CD14-positive monocyte (primary cell): ENCODE measurements at regions not wholly inside any gene's neighbourhood (a gene's known extent, or its start where the extent isn't known, plus 50 kb on each side); places are given as distances from the start of the nearest gene placed in this dataset.
"Not testable (repeated sequence)": the region's sequence is repeated elsewhere in the genome, so short reads cannot be mapped to it uniquely, and the experiment has no call there.

ENCODE experiments used
- DNase-seq, 3 donors: peaks; one replicate each; pipeline ENCODE4 v3.0.0-alpha.2; 2011 to 2022
- H2AFZ ChIP-seq: 2 replicates; pipeline ENCODE4 v1.6.0; 2012; ENCODE audit warnings: mild to moderate bottlenecking, low read depth, low read length, inconsistent platforms; ENCODE audit not compliant: insufficient read depth, poor library complexity, severe bottlenecking
- H3K27ac ChIP-seq, 2 donors: 1 replicate in 1 of 2; 2 replicates in 1 of 2; pipeline ENCODE4 v1.5.1; 2012 to 2013; ENCODE audit warnings: low read length in 2 of 2, control low read depth in 1 of 2, inconsistent platforms in 1 of 2, low read depth in 1 of 2, mild to moderate bottlenecking in 1 of 2
- H3K27me3 ChIP-seq, 2 donors: one replicate each; pipeline versions ENCODE4 v1.6.0 to v1.6.1; 2011 to 2013; ENCODE audit warnings: low read length in 2 of 2; ENCODE audit not compliant: control insufficient read depth in 2 of 2, insufficient read depth in 2 of 2
- H3K36me3 ChIP-seq, 2 donors: replicated peaks in 1 of 2; 1 replicate in 1 of 2; 2 replicates in 1 of 2; pipeline versions ENCODE4 v1.5.1 to v1.6.1; 2012 to 2013; ENCODE audit warnings: low read length in 2 of 2, control low read depth in 1 of 2, inconsistent platforms in 1 of 2, mild to moderate bottlenecking in 1 of 2; ENCODE audit not compliant: insufficient read depth in 2 of 2, control insufficient read depth in 1 of 2
- H3K4me1 ChIP-seq, 2 donors: 1 replicate in 1 of 2; 2 replicates in 1 of 2; pipeline versions ENCODE4 v1.5.1 to v1.6.1; 2012 to 2013; ENCODE audit warnings: low read length in 2 of 2, control low read depth in 1 of 2, inconsistent platforms in 1 of 2, mild to moderate bottlenecking in 1 of 2, moderate library complexity in 1 of 2; ENCODE audit not compliant: insufficient read depth in 2 of 2, control insufficient read depth in 1 of 2
- H3K4me2 ChIP-seq: replicated peaks from 2 replicates; pipeline ENCODE3; 2012; ENCODE audit warnings: low read length, moderate library complexity, mild to moderate bottlenecking; ENCODE audit not compliant: poor library complexity, severe bottlenecking; ENCODE audit errors: extremely low read depth
- H3K4me3 ChIP-seq, 3 experiments: fragments of 200-600 bp in 1 of 3; sonication (generic) in 1 of 3; replicated peaks in 1 of 3; 1 replicate in 2 of 3; 2 replicates in 1 of 3; pipeline ENCODE4 v1.5.1; 2011 to 2013; ENCODE audit warnings: low read length in 3 of 3, mild to moderate bottlenecking in 3 of 3, control low read depth in 2 of 3, low read depth in 2 of 3, inconsistent platforms in 1 of 3, moderate library complexity in 1 of 3
- H3K79me2 ChIP-seq: 2 replicates; pipeline ENCODE4 v1.6.0; 2012; ENCODE audit warnings: mild to moderate bottlenecking, control low read depth, inconsistent platforms, low read length, moderate library complexity; ENCODE audit not compliant: insufficient read depth
- H3K9ac ChIP-seq: 2 replicates; pipeline ENCODE4 v1.6.0; 2017; ENCODE audit warnings: low read length, mild to moderate bottlenecking; ENCODE audit not compliant: insufficient read depth, poor library complexity, severe bottlenecking
- H3K9me3 ChIP-seq, 2 donors: replicated peaks in 1 of 2; 1 replicate in 1 of 2; 2 replicates in 1 of 2; pipeline versions ENCODE4 v1.5.1 to v1.6.1; 2012 to 2013; ENCODE audit warnings: low read length in 2 of 2, control low read depth in 1 of 2; ENCODE audit not compliant: control insufficient read depth in 1 of 2, insufficient read depth in 1 of 2
- H4K20me1 ChIP-seq: 2 replicates; pipeline ENCODE4 v1.6.0; 2012; ENCODE audit warnings: mild to moderate bottlenecking, low read length, control low read depth, moderate library complexity; ENCODE audit not compliant: insufficient read depth
- H3K27ac Mint-ChIP-seq, 7 donors: one replicate each; pipeline ENCODE4 v1.8.0; 2020; ENCODE audit warnings: mild to moderate bottlenecking in 7 of 7, mixed read lengths in 7 of 7, moderate library complexity in 6 of 7, inconsistent platforms in 2 of 7
- H3K27me3 Mint-ChIP-seq, 3 donors: one replicate each; pipeline ENCODE4 v1.8.0; 2021 to 2022; ENCODE audit warnings: low read depth in 3 of 3, mild to moderate bottlenecking in 3 of 3, mixed read lengths in 3 of 3, moderate library complexity in 3 of 3, inconsistent platforms in 1 of 3
- H3K36me3 Mint-ChIP-seq, 2 donors: one replicate each; pipeline ENCODE4 v1.8.0; 2020; ENCODE audit warnings: mixed read lengths in 2 of 2, inconsistent platforms in 1 of 2, mild to moderate bottlenecking in 1 of 2
- H3K4me1 Mint-ChIP-seq: one replicate; pipeline ENCODE4 v1.8.0; 2020; ENCODE audit warnings: mild to moderate bottlenecking, mixed read lengths
- H3K4me3 Mint-ChIP-seq, 2 donors: one replicate each; pipeline ENCODE4 v1.8.0; 2020; ENCODE audit warnings: mild to moderate bottlenecking in 2 of 2, mixed read lengths in 2 of 2, moderate library complexity in 1 of 2
- H3K9me3 Mint-ChIP-seq, 7 donors: one replicate each; pipeline ENCODE4 v1.8.0; 2020 to 2022; ENCODE audit warnings: mixed read lengths in 7 of 7, mild to moderate bottlenecking in 6 of 7, moderate library complexity in 6 of 7, inconsistent platforms in 2 of 7
- CTCF ChIP-seq: fragments of 200-600 bp; IDR thresholded peaks from one replicate; pipeline ENCODE4 v1.8.0; 2022; ENCODE audit warnings: antibody characterized with exemption, mild to moderate bottlenecking
- WGBS: methylation state at CpG from one replicate; pipeline ENCODE4 v1.1.5; 2013; ENCODE audit warnings: missing lambda C conversion rate; ENCODE audit not compliant: insufficient coverage; 5-methylcytosine and 5-hydroxymethylcytosine counted together
- intact Hi-C, 2 donors: fragments of 100-400 bp; cut with micrococcal nuclease; formaldehyde crosslinking; loops; one replicate each; pipeline versions ENCODE4 v1.15.0 to v1.15.1; 2023

GRCh38 chr15:34653992-34654391 is 70.5 kb upstream of the GOLGA8B start:
- no CpG with 5 or more reads among the region's 3 CpGs for WGBS
- Histone ChIP-seq H3K27ac (no peak overlapping the region), H3K9me3 (no peaks in the 10 kb centered on the region), H3K4me3 (no peak overlapping the region), H3K36me3 (no peaks in the 10 kb centered on the region), H3K79me2 (no peaks in the 10 kb centered on the region), H2AFZ (no peak overlapping the region), H4K20me1 (no peaks in the 10 kb centered on the region), H3K27me3 (no peaks in the 10 kb centered on the region), H3K9ac (no peak overlapping the region), H3K4me1 (no peaks in the 10 kb centered on the region), H3K4me2 (no peak overlapping the region)
- Mint-ChIP-seq H3K36me3 (no peaks in the 10 kb centered on the region), H3K4me3 (no peak overlapping the region), H3K27me3 (no peaks in the 10 kb centered on the region), H3K9me3 (peaks cover 0 to 6% (median under 1%) of the 10 kb centered on the region in 7 donors), H3K27ac (no peak overlapping the region), H3K4me1 (no peaks in the 10 kb centered on the region)
- no peak for DNase-seq
- TF ChIP-seq CTCF = no peak
- intact Hi-C loops = no loop called here

GRCh38 chr15:34653326-34653725 is 69.9 kb upstream of the GOLGA8B start:
- H3K4me1 ChIP-seq, H3K27me3 ChIP-seq, H3K27ac ChIP-seq, H3K36me3 ChIP-seq, H3K4me1 Mint-ChIP-seq, H3K9me3 ChIP-seq, H3K9me3 Mint-ChIP-seq, H3K9ac ChIP-seq, H3K79me2 ChIP-seq, H3K4me3 ChIP-seq, H3K4me2 ChIP-seq, H3K27me3 Mint-ChIP-seq, intact Hi-C loops, H3K36me3 Mint-ChIP-seq, H4K20me1 ChIP-seq, H3K4me3 Mint-ChIP-seq, H3K27ac Mint-ChIP-seq, DNase-seq, H2AFZ ChIP-seq: not testable (repeated sequence)
- no CpG with 5 or more reads among the region's 3 CpGs for WGBS
